Amniotic epithelial cell (primary cell): ENCODE measurements at regions not wholly inside any gene's neighbourhood (a gene's known extent, or its start where the extent isn't known, plus 50 kb on each side); places are given as distances from the start of the nearest gene placed in this dataset.
"Not testable (repeated sequence)": the region's sequence is repeated elsewhere in the genome, so short reads cannot be mapped to it uniquely, and the experiment has no call there.

ENCODE experiments used
- DNase-seq: peaks from one replicate; pipeline ENCODE4 v3.0.0-alpha.2; 2010; ENCODE audit warnings: low read depth

DNA sequence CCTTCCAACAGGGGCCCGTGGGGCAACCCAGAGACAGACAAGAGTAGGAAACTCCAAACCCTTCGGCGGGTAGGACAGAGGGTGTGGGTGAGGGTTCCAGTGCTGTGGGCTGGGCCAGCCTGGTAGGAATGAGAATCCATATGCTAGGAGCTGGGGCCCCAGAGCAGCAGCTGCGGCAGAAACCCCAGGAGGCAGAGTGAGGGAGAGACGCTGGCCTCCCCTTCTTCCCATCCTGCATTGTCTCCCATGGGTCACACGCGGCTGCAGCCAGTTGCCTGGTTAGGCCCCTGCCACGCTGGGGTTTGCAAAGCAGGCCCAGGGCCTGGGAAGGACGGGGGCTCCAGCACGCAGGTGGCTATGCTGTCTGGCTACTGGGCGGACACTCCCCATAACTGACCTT is 113.1 kb upstream of the CCZ1B start:
- DNase-seq = not testable (repeated sequence)

DNA sequence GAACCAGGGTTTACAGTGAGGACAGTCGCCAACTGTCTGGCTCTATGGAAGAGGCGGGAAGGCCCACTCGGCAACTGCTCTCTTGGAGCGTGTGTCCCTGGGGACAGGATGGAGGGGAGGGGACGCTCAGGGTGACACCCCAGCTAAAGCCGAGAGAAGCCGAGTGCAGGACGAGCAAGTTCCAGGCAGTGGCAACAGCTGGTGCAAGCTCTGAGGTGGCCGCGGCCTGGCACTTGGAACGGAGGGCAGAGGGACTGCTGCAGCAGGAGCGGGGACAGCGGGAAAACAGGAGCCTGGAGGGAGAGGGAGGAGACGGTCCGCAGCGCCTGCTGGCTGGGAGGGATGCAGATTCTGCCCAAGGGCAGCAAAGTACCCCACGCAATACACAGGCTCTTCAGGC is 113.8 kb upstream of the CCZ1B start:
- not testable (repeated sequence) for DNase-seq

DNA sequence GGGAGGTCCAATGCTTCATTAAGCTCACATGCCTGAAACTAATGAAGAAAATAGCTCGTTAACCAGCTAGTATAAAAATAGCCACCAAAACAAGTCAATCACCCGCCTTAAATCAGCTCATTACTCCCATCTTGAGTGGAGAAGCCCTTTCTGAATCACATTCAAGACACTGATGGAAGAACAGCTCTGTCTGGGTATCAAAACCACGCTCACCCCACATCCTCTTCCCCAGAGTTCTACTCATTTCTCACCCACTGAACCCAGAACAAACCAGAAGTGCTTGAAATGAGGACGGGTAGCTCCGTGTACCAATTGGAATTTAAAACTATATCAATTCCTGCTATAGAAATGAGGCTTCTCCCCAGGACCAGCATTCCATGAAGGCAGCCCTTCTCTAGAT is 120.8 kb upstream of the CCZ1B start:
- DNase-seq = not testable (repeated sequence)

DNA sequence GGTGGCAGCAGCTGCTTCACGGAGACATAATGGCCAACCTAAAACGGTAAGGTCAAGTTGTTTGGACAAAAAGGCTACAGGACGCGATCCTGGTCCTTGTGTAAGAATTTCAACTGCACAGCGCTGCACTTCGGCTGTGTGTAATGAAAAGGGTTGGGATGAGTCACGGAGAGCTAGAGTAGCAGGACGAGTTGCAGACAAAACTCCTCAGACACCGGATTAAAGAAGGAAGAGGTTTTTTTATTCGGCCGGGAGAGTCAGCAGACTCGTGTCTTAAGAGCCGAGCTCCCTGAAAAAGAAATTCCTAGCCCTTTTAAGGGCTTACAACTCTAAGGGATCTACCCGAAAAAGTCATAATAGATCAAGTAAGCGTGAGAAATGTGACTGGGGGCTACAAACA is 124.2 kb upstream of the CCZ1B start:
- DNase-seq = peak; percentile 66

DNA sequence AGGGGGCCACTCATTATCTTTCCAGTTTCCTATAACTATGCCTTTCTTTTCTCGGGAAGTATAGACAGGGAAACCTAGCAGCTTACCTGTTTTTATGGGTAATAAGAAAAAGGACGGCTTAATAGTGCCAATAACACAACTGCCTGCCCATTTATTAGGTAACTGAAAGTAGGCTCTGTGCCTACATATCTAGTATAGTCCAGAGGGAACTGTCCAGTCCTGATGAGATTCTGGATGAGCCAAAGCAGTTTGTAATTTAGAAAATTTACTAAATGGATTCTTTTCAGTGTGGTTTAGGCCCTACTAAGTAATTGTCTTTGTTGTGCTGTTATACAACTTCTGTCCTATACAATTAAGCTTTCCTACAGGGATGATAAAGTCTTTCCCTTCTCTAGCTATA is 125.5 kb upstream of the CCZ1B start:
- not testable (repeated sequence) for DNase-seq

DNA sequence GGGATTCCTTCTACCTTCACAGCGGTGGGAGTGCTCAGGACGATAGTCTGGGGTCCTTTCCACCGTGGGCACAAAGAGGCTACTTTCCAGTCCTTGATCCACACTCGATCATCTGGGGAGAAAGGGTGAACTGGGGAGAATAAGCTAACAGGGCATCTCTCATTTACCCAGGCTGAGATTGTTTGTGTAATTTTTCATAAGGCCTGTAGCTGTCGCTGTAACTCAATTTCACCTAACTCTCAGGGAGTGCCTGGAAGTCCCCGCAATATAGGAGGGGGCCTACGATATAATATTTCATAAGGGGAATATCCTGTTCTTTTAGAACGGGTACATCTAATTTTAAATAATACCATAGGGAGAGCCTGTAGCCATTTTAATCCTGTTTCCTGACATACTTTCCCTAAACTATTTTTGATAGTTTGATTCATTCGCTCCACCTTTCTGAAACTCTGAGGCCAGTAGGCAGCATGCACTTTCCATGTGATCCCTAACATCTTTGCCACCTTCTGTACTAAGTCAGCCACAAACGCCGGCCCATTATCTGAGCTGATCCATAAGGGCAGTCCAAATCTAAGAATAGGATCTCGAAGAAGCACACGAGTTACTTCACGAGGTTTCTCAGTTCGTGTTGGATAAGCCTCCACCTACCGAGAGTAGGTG is 127.2 kb upstream of the CCZ1B start:
- DNase-seq = not testable (repeated sequence)

DNA sequence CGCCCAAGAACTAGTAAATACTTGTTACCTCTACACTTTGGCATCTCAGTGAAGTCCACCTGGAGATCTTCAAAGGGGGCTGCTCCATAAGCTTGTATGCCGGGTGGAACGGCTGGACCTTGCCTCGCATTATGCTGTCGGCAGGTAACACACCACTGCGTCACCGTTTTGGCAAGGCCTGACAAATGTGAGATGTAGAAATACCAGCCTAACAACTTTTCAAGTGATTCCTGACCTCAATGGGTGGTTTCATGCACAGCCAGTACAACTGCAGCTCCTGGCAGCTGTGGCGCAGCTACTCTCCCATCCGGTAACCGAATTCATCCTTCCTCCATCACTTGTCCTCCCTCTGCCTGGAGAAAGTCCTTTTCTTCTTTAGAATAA is 127.7 kb upstream of the CCZ1B start:
- not testable (repeated sequence) for DNase-seq

DNA sequence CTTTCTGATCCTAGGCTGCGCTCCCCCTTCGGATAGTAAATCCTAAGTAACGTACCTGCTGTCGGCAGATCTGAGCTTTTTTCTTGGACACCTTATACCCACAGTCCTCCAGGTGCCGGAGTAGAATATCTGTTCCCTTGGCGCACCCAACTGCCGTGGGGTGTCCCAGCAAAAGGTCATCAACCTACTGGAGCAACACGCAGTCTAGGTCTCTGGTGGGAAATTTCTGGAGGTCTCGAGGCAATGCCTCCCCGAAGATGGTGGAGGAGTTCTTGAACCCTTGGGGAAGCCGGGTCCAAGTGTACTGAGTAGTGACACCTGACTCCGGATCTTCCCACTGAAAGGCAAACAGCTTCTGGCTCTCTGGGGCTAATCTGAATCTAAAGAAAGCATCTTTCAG is 129.3 kb upstream of the CCZ1B start:
- not testable (repeated sequence) for DNase-seq

DNA sequence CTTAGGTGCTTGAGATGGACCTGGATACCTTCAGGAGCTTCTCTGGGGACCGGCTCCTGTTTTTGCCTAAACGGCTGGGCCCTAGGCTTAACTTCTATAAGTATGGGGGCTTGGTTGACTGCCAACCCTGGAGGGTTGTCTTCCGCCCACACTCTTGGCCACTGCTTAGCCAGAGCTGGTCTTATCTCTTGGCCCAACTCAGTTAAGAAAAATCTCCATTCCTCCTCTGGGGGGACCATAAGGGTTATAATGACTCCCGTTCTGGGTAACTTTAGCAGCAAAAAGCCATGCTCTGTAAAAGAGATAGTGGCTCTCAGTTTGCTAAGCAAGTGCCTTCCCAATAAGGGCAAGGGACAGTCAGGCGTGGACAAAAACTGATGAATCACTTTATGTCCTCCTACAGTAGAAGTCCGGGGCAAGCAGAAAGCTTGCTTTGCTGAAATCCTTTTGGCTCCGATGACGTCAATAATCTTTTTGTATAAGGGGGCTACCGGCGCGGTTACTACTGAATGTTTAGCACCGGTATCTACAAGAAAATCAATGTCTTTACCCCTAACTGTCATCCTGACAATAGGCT is 130.0 kb upstream of the CCZ1B start:
- DNase-seq = not testable (repeated sequence)

DNA sequence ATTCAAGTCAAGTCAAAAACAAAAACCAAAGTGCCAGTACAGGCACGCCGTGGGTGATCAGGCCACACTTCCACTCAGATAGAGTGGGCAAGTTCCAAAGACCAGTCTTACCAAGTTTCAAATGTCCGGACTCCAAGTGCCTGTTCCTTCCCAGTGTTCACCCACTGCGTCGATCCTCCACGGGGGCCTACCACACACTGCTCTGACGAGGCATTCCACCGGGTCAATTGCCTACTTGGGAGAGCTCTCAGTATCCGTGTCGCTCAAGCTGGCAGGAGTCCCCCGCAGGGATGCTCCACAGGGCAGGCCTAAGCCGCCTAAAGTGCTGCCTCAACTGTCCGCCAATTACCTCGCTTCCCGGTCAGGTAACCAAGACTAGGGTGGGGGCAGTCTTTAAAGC is 132.3 kb upstream of the CCZ1B start:
- not testable (repeated sequence) for DNase-seq

DNA sequence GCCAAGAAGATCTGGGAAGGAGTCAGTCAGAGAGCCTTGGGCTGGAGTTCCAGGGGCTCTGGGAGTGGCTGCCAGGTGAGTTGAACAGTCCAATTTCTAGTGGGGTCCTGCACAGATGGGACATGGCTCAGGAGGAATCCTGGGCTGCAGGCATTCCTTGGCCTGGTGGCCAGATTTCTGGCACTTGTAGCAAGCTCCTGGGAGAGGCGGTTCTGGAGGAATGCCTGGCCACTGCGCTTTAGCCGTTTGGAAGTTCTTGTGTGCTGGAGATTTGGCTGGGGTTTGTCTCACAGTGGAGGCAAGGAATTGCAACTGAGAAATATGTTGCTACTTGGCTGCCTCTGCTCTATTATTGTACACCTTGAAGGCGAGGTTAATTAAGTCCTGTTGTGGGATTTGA is 133.9 kb upstream of the CCZ1B start:
- not testable (repeated sequence) for DNase-seq

DNA sequence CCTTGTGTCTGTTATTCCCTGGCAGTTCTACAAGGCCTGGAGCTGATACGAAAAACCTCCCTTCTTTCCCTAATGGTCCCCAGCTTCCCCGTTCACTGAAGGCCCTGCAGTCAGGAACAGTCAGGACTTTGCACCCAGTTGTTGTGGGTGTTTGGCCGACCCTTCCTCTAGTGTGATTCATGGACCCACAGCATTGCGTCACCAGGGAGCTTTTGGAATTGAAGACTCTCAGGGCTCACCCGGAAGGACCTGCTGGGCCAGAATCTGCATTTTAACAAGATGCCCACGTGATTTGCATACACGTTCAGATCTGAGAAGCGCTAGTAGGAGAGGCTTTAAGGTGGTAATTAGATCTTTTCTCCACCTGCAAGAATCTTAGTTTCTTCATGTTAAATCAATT is 136.8 kb upstream of the CCZ1B start:
- not testable (repeated sequence) for DNase-seq

DNA sequence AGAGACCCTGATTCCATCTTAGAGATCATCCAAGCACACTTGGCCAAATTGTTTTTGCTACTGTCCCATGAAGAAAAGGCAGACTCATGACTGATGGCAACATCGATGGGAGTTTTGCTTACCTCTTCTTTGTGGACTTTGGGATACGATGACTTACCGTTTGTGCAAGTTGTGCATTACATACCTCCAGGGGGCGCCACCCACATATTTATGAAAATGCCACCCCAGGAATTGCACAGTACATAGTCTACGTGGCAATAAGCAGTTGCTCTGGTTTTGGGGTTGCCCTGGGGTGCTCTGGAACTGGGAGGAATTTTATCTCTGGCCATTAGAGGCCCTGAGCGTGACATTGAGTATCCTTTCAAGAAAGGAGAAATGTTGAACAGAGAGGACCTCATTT is 139.0 kb upstream of the CCZ1B start:
- peak; percentile 6 for DNase-seq

DNA sequence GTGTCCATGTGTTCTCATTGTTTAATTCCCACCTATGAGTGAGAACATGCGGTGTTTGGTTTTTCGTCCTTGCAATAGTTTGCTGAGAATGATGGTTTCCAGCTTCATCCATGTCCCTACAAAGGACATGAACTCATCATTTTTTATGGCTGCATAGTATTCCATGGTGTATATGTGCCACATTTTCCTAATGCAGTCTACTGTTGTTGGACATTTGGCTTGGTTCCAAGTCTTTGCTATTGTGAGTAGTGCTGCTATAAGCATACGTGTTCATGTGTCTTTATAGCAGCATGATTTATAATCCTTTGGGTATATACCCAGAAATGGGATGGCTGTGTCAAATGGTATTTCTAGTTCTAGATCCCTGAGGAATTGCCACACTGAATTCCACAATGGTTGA is 144.1 kb upstream of the CCZ1B start:
- not testable (repeated sequence) for DNase-seq

DNA sequence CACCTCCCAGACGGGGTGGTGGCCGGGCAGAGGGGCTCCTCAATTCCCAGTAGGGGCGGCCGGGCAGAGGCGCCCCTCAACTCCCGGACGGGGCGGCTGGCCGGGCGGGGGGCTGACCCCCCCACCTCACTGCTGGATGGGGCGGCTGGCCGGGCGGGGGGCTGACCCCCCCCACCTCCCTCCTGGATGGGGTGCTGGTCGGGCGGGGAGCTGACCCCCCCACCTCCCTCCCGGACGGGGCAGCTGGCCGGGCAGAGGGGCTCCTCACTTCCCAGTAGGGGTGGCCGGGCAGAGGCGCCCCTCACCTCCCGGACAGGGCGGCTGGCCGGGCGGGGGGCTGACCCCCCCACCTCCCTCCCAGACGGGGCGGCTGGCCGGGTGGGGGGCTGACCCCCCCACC is 148.8 kb upstream of the CCZ1B start:
- DNase-seq = not testable (repeated sequence)

DNA sequence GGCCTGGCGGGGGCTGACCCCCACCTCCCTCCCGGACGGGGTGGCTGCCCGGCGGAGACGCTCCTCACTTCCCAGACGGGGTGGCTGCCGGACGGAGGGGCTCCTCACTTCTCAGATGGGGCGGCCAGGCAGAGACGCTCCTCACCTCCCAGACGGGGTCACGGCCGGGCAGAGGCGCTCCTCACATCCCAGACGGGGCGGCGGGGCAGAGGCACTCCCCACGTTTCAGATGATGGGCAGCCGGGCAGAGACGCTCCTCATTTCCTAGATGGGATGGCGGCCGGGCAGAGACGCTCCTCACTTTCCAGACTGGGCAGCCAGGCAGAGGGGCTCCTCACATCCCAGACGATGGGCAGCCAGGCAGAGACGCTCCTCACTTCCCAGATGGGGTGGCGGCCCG is 149.3 kb upstream of the CCZ1B start:
- DNase-seq = not testable (repeated sequence)

DNA sequence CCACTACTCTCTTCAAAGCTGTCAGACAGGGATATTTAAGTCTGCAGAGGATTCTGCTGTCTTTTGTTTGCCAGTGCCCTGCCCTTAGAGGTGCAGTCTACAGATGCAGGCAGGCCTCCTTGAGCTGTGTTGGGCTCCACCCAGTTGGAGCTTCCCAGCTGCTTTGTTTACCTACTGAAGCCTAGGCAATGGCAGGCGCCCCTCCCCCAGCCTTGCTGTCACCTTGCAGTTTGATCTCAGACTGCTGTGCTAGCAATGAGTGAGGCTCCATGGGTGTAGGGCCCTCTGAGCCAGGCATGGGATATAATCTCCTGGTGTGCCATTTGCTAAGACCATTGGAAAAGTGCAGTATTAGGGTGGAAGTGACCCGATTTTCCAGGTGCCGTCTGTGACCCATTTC is 151.3 kb upstream of the CCZ1B start:
- not testable (repeated sequence) for DNase-seq

DNA sequence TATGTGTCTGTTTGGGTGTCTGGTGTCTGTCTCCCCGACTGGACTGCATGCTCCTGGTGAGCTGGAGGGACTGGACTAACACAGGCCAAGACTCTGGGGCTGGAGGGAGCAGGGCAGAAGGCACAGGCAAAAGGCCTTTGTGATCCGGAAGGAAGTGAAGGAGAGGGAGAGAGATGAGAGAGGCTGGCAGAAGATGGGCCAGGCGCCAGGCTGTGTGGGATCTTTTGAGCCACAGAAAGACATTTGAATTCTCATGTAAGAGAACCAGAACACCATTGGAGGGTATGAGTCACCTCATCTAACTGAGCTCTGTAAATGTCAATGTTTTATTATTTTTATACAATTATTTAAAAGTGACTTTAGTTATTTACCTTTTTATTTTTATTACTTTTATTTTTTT is 152.3 kb upstream of the CCZ1B start:
- not testable (repeated sequence) for DNase-seq

DNA sequence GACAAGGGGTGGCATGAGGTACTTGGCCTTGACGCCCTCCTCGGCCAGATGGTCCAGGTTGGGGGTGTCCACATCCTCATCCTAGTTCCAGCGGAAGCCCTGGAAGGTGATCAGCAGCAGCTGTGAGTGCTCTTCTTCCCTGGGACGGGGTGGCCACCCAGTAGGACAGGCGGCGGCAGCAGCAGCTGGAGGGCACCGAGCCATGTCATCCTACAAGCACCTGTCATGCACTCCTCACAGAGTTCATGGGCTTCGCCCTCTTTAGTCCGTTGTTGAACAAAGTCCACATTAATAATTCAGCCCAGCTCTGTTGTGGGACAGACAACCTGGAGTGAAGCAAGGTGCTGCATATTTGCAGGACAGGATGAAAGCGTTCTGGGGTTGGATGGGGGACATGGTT is 153.4 kb upstream of the CCZ1B start:
- not testable (repeated sequence) for DNase-seq

DNA sequence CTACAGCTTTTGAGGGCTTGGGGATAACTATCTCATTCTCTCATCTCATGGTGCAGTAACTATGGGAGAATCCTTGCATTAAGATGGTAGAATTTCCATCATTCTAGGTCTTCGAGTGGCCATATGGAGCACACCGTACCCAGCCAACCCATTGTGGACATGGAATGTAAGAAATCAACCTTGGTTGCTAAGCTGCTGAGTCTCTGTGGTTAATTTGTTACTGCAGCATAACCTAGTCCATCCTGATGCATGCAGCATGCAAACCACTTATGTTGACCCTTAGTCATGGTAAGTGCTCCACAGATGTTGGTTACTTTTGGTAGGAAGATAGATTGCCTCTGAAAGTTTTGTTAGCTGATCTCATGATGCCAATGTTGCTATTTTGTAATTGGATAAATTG is 156.3 kb upstream of the CCZ1B start:
- DNase-seq = not testable (repeated sequence)

DNA sequence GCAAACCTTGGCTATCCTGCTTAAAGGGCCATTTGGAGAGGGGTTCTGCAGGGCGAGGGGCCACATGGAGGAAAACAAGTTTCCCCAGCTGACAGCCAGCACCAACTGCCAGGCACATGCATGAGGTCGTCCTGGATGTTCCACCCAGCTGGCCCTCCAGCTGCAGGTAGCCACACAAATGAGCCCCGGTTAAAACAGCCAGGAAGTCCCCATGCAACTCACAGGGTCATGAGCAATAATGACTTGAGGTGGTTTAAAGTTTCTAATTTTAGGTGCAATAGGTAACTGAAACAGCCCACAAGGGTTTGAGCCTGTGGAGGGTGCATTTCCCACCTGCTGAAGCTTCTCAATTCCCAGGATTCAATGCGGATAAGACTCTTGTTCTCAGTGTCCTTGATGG is 160.8 kb upstream of the CCZ1B start:
- DNase-seq = not testable (repeated sequence)

DNA sequence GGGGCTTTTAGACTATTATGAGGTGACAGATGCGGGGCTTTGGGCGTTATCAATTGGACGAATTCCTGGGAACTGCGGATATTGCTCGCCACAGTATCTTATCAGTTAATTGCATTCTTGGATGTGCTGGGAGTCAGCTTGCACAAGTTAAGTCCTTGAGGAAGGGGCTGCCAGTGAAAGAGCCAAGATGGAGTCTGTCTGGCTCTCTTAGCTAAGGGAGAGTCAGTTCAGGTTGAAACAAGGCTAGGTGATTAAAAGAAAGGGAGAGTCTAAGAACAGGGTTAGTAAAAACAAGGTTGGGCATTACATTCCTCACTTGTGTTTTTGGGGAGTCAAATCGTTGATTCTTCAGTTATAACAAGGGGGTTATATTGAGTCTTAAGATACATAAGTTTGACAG is 162.5 kb upstream of the CCZ1B start:
- DNase-seq = not testable (repeated sequence)

DNA sequence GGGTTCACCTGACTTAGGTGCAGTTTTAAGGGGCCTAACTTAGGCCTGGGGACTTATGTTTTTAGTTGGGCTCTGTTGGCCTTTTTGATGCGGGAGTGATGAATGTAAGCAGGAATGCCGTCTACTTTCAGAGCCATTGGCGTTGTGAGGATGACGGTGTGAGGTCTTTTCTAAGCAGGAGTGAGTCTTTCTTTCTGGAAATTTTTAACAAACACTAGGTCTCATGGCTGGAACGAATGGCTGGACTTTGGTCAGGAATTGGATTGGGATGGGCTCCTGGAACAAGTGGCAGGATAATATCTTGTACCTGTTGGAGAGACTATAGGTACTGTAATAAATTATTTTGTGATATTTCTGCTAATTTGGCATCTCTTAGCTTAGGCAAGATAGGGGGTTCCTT is 163.9 kb upstream of the CCZ1B start:
- not testable (repeated sequence) for DNase-seq
